Activated CD4-positive, alpha-beta T cell treated with anti-CD3 and anti-CD28 coated beads, Interleukin-2, amount 50 U/mL, for 16 hours (primary cell): ENCODE measurements at regions not wholly inside any gene's neighbourhood (a gene's known extent, or its start where the extent isn't known, plus 50 kb on each side); places are given as distances from the start of the nearest gene placed in this dataset.

Experiments used
- DNase-seq: peaks from one replicate; pipeline ENCODE4 v3.0.0-alpha.2; 2020

GRCh38 chr10:63866075-63866746 is 345.0 kb downstream of the REEP3 start:
- peak; percentile 58 for DNase-seq

DNA sequence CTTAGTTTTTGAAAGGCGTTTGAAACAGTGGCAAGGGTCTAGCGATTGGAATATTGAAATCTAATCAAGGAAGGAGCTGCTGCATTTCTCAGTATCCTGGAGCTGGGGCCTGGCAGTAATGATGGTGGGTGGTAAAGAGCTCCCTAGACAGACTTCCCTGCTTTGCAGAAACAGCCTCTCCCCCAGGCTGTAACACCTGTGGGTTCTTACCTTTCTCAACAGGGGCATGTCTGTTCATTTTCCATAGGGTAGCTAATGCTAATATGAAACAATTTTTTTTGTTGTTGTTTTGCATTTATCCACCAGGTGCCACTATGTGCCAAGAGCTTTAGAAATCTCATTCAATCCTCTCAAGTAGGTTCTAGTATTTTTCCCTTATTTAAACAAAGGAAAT is 345.5 kb downstream of the REEP3 start:
- DNase-seq, result peak; percentile 7

DNA sequence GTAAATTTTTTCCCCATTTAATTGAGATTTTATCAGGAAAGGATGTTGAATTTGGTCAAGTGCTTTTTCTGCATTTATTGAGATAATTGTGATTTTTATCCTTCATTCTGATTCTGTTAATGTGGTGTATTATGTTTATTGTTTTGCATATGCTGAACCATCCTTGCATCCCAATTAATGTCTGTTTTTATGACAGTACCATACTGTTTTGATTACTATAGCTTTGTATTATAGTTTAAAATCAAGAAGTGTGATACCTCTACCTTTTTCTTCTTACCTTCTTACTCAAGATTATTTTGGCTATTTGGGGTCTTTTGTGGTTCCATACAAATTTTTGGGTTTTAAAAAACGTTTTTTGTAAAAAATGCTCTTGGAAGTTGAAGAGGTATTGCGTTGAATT is 357.2 kb downstream of the REEP3 start:
- DNase-seq, result no peak

- no peak for DNase-seq
These were observed 362.7 kb downstream of the REEP3 start for GRCh38 chr10:63883861-63884260.

- DNase-seq, result no peak
These were observed 363.2 kb downstream of the REEP3 start for GRCh38 chr10:63884426-63884825.

DNA sequence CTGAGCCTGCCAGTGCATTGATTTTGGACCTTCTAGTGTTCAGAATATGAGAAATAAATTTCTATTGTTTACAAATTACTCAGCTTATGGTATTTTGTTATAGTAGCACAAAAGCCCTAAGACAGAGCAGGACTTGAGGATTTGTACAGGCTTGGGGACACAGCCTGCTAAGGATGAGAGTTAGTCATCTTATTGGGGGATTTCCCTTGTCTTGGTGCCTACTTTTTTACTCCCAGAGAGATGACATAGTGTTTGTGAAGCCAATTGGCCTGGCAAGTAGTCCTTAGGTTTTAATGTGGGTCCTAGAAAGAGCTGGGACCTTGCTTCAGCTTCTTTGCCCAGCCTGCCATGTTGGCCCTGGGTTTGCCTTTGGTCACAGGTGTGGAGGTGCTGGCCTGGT is 364.0 kb downstream of the REEP3 start:
- no peak for DNase-seq

DNA sequence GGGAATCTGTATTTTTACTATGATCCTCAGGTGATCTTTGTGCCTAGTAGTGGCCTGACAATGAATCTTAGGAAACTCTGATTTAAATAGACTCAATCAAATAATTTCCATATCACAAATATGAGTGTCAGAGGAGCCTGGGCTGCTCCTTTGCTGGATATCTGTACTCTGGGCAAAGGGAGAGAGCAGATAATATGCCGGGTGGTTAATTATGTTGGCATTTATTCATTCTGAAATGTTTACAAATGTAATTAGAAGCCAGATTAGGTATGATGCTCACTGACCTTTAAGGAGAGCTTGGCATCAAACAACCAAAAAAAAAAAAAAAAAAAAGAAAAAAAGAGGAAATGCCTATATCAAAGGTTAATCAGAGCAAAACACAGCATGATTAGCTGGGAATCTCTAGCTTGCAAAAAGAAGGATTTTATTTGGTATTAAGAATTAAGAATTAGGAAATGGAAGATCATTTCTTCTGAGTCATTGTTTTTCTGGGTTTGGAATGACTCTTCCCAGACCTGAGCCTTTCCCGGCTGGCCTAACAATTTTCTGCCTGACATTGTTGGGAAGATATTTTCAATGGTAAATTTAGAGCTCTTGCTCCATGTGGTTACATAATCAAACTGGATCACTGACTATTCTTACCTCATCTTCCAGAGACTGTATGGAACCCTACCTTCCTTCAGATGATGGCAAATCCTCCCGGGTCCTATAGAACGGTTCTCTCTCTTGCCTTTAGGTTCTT is 365.3 kb downstream of the REEP3 start:
- no peak for DNase-seq

DNA sequence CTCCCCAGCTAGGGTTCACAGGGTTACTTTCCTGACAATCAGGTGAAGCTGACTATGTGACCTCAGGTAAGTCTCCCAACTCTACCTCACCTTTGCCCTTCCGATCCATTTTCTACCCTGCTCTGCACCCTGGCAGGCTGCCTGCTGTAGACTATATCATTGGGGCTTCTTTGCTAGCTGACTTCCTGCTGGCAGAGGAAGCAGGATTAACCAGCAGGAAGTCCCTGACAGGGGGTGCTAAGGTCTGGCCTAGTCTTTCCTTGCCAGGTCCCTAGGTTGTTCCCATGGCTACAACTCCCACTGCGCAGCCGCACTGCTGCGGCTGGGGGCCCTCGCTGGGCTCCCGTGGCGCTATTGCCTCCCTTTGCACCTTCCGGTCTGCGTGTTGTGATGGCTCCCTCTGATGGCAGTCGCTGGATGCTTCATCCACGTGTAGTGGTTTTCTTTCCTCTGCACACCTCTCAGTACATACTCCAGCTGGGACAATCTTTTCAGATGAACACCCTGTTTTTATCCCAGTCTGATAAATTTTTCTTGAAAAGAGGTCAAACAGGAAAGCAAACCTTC is 365.9 kb downstream of the REEP3 start:
- no peak for DNase-seq

GRCh38 chr10:63887600-63888370 is 366.6 kb downstream of the REEP3 start:
- no peak for DNase-seq

GRCh38 chr10:63889803-63890202 is 368.6 kb downstream of the REEP3 start:
- DNase-seq, result no peak

DNA sequence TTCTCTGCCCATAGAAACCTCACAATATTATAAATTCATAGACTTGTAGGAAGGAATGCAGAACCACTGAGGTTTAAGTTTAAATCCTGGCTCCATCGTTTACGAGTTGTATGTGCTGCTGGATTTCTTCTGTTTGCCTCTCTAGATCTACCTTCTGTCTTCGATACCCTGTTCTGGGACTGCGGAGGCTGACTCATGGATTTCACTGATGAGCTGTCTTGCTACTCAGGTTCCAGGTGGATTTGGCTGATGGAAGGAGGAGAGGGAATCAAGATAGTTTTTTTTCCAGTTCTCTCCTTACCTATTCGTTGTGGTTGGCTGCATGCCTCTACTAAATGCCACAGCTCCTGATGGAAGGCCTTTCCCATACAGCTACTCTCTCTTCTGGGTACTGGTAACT is 375.8 kb downstream of the REEP3 start:
- no peak for DNase-seq

GRCh38 chr10:63899673-63900300 is 378.6 kb downstream of the REEP3 start:
- DNase-seq, result no peak

DNA sequence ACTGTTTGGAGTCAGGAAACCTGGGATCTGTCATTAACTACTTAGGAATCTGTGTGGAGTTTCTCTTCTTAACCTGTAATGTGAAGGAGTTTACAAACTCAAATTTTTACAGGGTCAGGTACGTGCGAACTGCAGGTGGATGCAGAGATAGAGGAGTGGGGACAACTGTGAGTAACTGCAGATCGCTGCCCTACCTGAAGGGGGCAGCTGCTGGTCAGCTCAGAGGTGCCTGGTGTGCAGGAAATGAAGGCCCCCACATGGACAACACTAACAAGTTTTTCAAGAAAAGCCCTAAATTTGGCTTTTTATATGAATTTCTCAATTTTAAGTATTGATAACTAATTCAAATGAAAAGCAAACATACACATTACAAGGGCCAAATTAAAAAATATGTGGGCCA is 380.0 kb downstream of the REEP3 start:
- DNase-seq, result peak; percentile 10

GRCh38 chr10:63901881-63902280 is 380.7 kb downstream of the REEP3 start:
- no peak for DNase-seq

DNA sequence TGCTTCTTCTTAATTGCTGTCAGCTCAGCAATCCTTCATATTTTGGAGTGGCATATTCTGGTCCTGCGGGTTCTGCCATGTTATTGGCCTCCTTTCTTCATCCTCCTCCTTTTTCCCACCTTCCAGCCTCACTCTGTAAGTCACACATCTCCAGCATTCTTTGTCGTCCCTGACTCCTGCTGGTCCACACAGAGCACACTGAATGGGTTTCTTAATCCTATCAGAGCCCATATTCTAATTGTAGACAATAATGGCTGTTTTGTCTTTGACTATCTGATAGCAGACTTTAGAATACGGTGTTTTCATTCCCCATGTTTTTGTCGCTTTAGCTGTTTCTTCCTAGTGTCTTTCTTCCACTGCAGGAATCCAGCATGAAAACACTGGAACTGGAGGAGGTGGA is 389.6 kb downstream of the REEP3 start:
- no peak for DNase-seq

GRCh38 chr10:63915240-63915639 is 394.0 kb downstream of the REEP3 start:
- no peak for DNase-seq

- no peak for DNase-seq
These were observed 396.2 kb downstream of the REEP3 start for GRCh38 chr10:63917363-63917762.

GRCh38 chr10:63919575-63920279 is 398.5 kb downstream of the REEP3 start:
- DNase-seq, result no peak

- DNase-seq, result no peak
These were observed 399.7 kb downstream of the REEP3 start for GRCh38 chr10:63920926-63921325.

- DNase-seq, result no peak
These were observed 400.8 kb downstream of the REEP3 start for GRCh38 chr10:63921908-63922467.

GRCh38 chr10:63922468-63923284 is 401.5 kb downstream of the REEP3 start:
- no peak for DNase-seq
